ENCODE measurements at regions not wholly inside any gene's neighbourhood (a gene's known extent, or its start where the extent isn't known, plus 50 kb on each side); places are given as distances from the start of the nearest gene placed in this dataset.

- no peak overlapping the region for H2AFZ ChIP-seq (ENCODE audit: low read depth, low read length)
- H4K20me1 ChIP-seq (replicated peaks; ENCODE audit: control insufficient read depth, insufficient read depth, low read length) = no peaks in the 10 kb centered on the region
- POLR2A ChIA-PET = interaction anchor here (0.7 kb wide), 1 partner anchor 36 kb away, joined by 3 read pairs; no protein-coding TSS in a partner anchor
- intact Hi-C loops (cut with micrococcal nuclease) = no loop called here
- no peaks in the 10 kb centered on the region for H3K9me3 ChIP-seq (replicated peaks; ENCODE audit: control insufficient read depth, insufficient read depth, low read depth, low read length)
- H3K27me3 ChIP-seq (ENCODE audit: control insufficient read depth in 2 of 2, insufficient read depth in 2 of 2, low read length in 2 of 2) = no peaks in the 10 kb centered on the region
- WGBS (ENCODE audit: insufficient coverage, low coverage, missing lambda C conversion rate) = 10% methylated on average over 4 of the region's 4 CpGs
- H3K4me2 ChIP-seq (ENCODE audit: insufficient read depth, low read length) = no peak overlapping the region
- in situ Hi-C loops (cut with MboI) = no loop called here
- H3K36me3 ChIP-seq (ENCODE audit: control insufficient read depth, insufficient read depth, low read length) = no peaks in the 10 kb centered on the region
- no peak for TF ChIP-seq CSDE1 (IDR thresholded peaks at IDR 0.05)
- BruUV-seq (replicated peaks) = no TSS peak
- H3K9me1 ChIP-seq (ENCODE audit: control insufficient read depth, insufficient read depth, low read length) = no peaks in the 10 kb centered on the region
- H3K9ac ChIP-seq (ENCODE audit: insufficient read depth in 1 of 2, low read depth in 2 of 2, low read length in 2 of 2) = no peak overlapping the region
- no peaks in the 10 kb centered on the region for H3K79me2 ChIP-seq (ENCODE audit: control insufficient read depth, insufficient read depth, low read length)
- ATAC-seq (no peak), DNase-seq (ENCODE audit: extremely low read depth in 1 of 4, low spot score in 3 of 4) (no peak), FAIRE-seq (no peak)
- CTCF ChIA-PET (ENCODE audit: low intra/inter-chr PET ratio) = interaction anchor here (0.5 kb wide), 1 partner anchor 348 kb away, joined by 4 read pairs; no protein-coding TSS in a partner anchor
- no peaks in the 10 kb centered on the region for H3K4me1 ChIP-seq (replicated peaks in 1 of 2; ENCODE audit: control insufficient read depth in 2 of 2, insufficient read depth in 2 of 2, low read length in 2 of 2)
- no peak overlapping the region for H3K27ac ChIP-seq (ENCODE audit: extremely low read depth, low read depth, low read length)
- H3K4me3 ChIP-seq = no peak overlapping the region
These were observed 89.3 kb downstream of the SH2D1A start for GRCh38 chrX:124435616-124436015.

GRCh38 chrX:124440695-124441094, 94.3 kb downstream of the SH2D1A start:
- CTCF ChIA-PET (ENCODE audit: low intra/inter-chr PET ratio) = no interaction called here
- no peaks in the 10 kb centered on the region for H3K27me3 ChIP-seq (ENCODE audit: control insufficient read depth in 2 of 2, insufficient read depth in 2 of 2, low read length in 2 of 2)
- FAIRE-seq = no peak
- no peak overlapping the region for H3K4me3 ChIP-seq
- no peak overlapping the region for H3K4me2 ChIP-seq (ENCODE audit: insufficient read depth, low read length)
- H3K9ac ChIP-seq (ENCODE audit: insufficient read depth in 1 of 2, low read depth in 2 of 2, low read length in 2 of 2) = no peak overlapping the region
- peaks cover 0 to 9% of the 10 kb centered on the region in 2 experiments; a peak in 2 of 5 replicates for H3K4me1 ChIP-seq (replicated peaks in 1 of 2; ENCODE audit: control insufficient read depth in 2 of 2, insufficient read depth in 2 of 2, low read length in 2 of 2)
- no peak overlapping the region for H3K27ac ChIP-seq (ENCODE audit: extremely low read depth, low read depth, low read length)
- H3K9me1 ChIP-seq (ENCODE audit: control insufficient read depth, insufficient read depth, low read length) = no peaks in the 10 kb centered on the region
- no peaks in the 10 kb centered on the region for H3K79me2 ChIP-seq (ENCODE audit: control insufficient read depth, insufficient read depth, low read length)
- H4K20me1 ChIP-seq (replicated peaks; ENCODE audit: control insufficient read depth, insufficient read depth, low read length) = no peaks in the 10 kb centered on the region
- WGBS (ENCODE audit: insufficient coverage, low coverage, missing lambda C conversion rate) = 25% methylated on average over 2 of the region's 2 CpGs
- intact Hi-C loops (cut with micrococcal nuclease) (no loop called here), in situ Hi-C loops (cut with MboI) (no loop called here)
- ATAC-seq = no peak
- POLR2A ChIA-PET = no interaction called here
- BruUV-seq (replicated peaks) = no TSS peak
- H3K9me3 ChIP-seq (replicated peaks; ENCODE audit: control insufficient read depth, insufficient read depth, low read depth, low read length) = no peaks in the 10 kb centered on the region
- DNase-seq (ENCODE audit: extremely low read depth in 1 of 4, low spot score in 3 of 4) = no peak
- H2AFZ ChIP-seq (ENCODE audit: low read depth, low read length) = no peak overlapping the region
- H3K36me3 ChIP-seq (ENCODE audit: control insufficient read depth, insufficient read depth, low read length) = no peaks in the 10 kb centered on the region
- no peak for TF ChIP-seq MLLT1 (IDR thresholded peaks at IDR 0.05)
- TF ChIP-seq MBD1 (CRISPR knock-in tag; IDR thresholded peaks at IDR 0.05) = no peak
- TF ChIP-seq CHD2 (IDR thresholded peaks at IDR 0.05; ENCODE audit: low read depth, low read length) = no peak
- TF ChIP-seq NRF1 (conservative IDR thresholded peaks at IDR 0.05 in 1 of 2, IDR thresholded peaks at IDR 0.05 in 1 of 2) = no peak
- no peak for TF ChIP-seq ZFP1 (CRISPR knock-in tag; IDR thresholded peaks at IDR 0.05)
- no peak for TF ChIP-seq KAT8 (IDR thresholded peaks at IDR 0.05; ENCODE audit: low read depth)
- no peak for TF ChIP-seq E2F6 (IDR thresholded peaks at IDR 0.05; ENCODE audit: borderline replicate concordance in 1 of 2, extremely low read depth in 1 of 2, insufficient read depth in 1 of 2, insufficient read length in 1 of 2, low read depth in 1 of 2, low read length in 1 of 2, poor library complexity in 1 of 2, severe bottlenecking in 1 of 2)
- no peak for TF ChIP-seq YY1 (IDR thresholded peaks at IDR 0.05; ENCODE audit: borderline replicate concordance in 1 of 3, control insufficient read depth in 1 of 3, extremely low read depth in 1 of 3, insufficient read depth in 3 of 3, insufficient read length in 1 of 3, insufficient replicate concordance in 2 of 3, low read depth in 1 of 3, low read length in 2 of 3)
- TF ChIP-seq MAFF (IDR thresholded peaks at IDR 0.05; ENCODE audit: low read length) = no peak
- TF ChIP-seq NCOA4 (IDR thresholded peaks at IDR 0.05; ENCODE audit: partially characterized antibody) = no peak
- no peak for TF ChIP-seq SOX6 (IDR thresholded peaks at IDR 0.05)

All from K562 (cell line).